H1 (cell line): ENCODE measurements at regions not wholly inside any gene's neighbourhood (a gene's known extent, or its start where the extent isn't known, plus 50 kb on each side); places are given as distances from the start of the nearest gene placed in this dataset.

Experiments used
- CTCF ChIA-PET: fragments of 300-600 bp; sonication (Branson Sonifier 250); formaldehyde crosslinking; loops from one replicate; lab custom pipeline; 2021; ENCODE audit not compliant: partially characterized antibody; lab: Charles Lee
- POLR2A ChIA-PET: fragments of 300-600 bp; sonication (Branson Sonifier 250); formaldehyde crosslinking; loops from one replicate; lab custom pipeline; 2021; ENCODE audit warnings: inconsistent platforms; ENCODE audit not compliant: partially characterized antibody; lab: Charles Lee
- DNase-seq, 2 experiments: peaks; one replicate each; pipeline versions ENCODE4 v3.0.0 to v3.0.0-alpha.2; 2010 to 2022; ENCODE audit warnings: low spot score in 2 of 2, low read depth in 1 of 2, mixed read lengths in 1 of 2
- FAIRE-seq: peaks from 2 replicates; lab custom pipeline; 2011; peaks lifted over from hg19 to GRCh38; lab: Jason Lieb, UNC
- H2AFZ ChIP-seq: 2 replicates; pipeline ENCODE4 v1.8.1; 2012; ENCODE audit warnings: low read length, inconsistent platforms
- H2AK5ac ChIP-seq: 2 replicates; pipeline ENCODE4 v1.6.1; 2013; ENCODE audit warnings: low read depth, low read length
- H2BK120ac ChIP-seq: replicated peaks from 2 replicates; pipeline ENCODE3; 2013; ENCODE audit warnings: low read depth, low read length, inconsistent platforms
- H2BK12ac ChIP-seq: 2 replicates; pipeline ENCODE4 v1.6.1; 2013; ENCODE audit warnings: low read depth, low read length
- H2BK15ac ChIP-seq: 2 replicates; pipeline ENCODE4 v1.6.1; 2013; ENCODE audit warnings: low read length
- H2BK20ac ChIP-seq: 2 replicates; pipeline ENCODE4 v1.6.1; 2013; ENCODE audit warnings: low read length
- H2BK5ac ChIP-seq: 2 replicates; pipeline ENCODE4 v1.6.1; 2013; ENCODE audit warnings: low read depth, low read length
- H3K14ac ChIP-seq: 2 replicates; pipeline ENCODE4 v1.6.1; 2013; ENCODE audit warnings: inconsistent platforms; ENCODE audit not compliant: insufficient read length
- H3K18ac ChIP-seq: 2 replicates; pipeline ENCODE4 v1.6.1; 2013; ENCODE audit warnings: low read length; ENCODE audit errors: extremely low read depth
- H3K23ac ChIP-seq: 2 replicates; pipeline ENCODE4 v1.6.1; 2013; ENCODE audit warnings: inconsistent platforms; ENCODE audit not compliant: insufficient read length
- H3K23me2 ChIP-seq: 2 replicates; pipeline ENCODE4 v1.6.1; 2013; ENCODE audit warnings: low read depth, low read length
- H3K27ac ChIP-seq: 2 replicates; pipeline ENCODE4 v1.6.1; 2011; ENCODE audit warnings: low read depth, low read length, inconsistent platforms
- H3K27me3 ChIP-seq, 4 experiments: replicated peaks in 1 of 4; 1 replicate in 1 of 4; 2 replicates in 3 of 4; pipeline versions ENCODE4 v1.6.1 to v1.8.1; 2011 to 2013; ENCODE audit warnings: low read length in 3 of 4, mild to moderate bottlenecking in 3 of 4, inconsistent platforms in 2 of 4, mixed read lengths in 2 of 4, moderate library complexity in 1 of 4; ENCODE audit not compliant: control insufficient read depth in 3 of 4, insufficient read depth in 3 of 4; ENCODE audit errors: extremely low read depth in 1 of 4
- H3K36me3 ChIP-seq, 4 experiments: 2 replicates each; pipeline versions ENCODE4 v1.6.1 to v1.8.1; 2011 to 2013; ENCODE audit warnings: mild to moderate bottlenecking in 4 of 4, low read length in 3 of 4, moderate library complexity in 2 of 4, control low read depth in 1 of 4, inconsistent platforms in 1 of 4; ENCODE audit not compliant: insufficient read depth in 4 of 4, control insufficient read depth in 2 of 4
- H3K4ac ChIP-seq: replicated peaks from 2 replicates; pipeline ENCODE3; 2013; ENCODE audit warnings: low read length, low read depth, mixed read lengths, inconsistent platforms; ENCODE audit not compliant: insufficient read length
- H3K4me1 ChIP-seq, 4 experiments: replicated peaks in 1 of 4; 1 replicate in 1 of 4; 2 replicates in 3 of 4; pipeline versions ENCODE4 v1.6.1 to v1.8.1; 2011 to 2013; ENCODE audit warnings: low read length in 3 of 4, inconsistent platforms in 2 of 4, mixed read lengths in 1 of 4; ENCODE audit not compliant: insufficient read depth in 4 of 4, control insufficient read depth in 3 of 4
- H3K4me2 ChIP-seq, 2 experiments: 2 replicates each; pipeline versions ENCODE4 v1.6.1 to v1.8.1; 2011 to 2013; ENCODE audit warnings: low read depth in 2 of 2, low read length in 2 of 2, control low read depth in 1 of 2, inconsistent platforms in 1 of 2, mild to moderate bottlenecking in 1 of 2; ENCODE audit not compliant: insufficient read depth in 1 of 2
- H3K4me3 ChIP-seq, 4 experiments: fragments of 200-600, 300-600 bp in 1 of 4; sonication (generic), shearing (Covaris generic), sonication (Bioruptor Twin) in 1 of 4; 2 replicates each; pipeline versions ENCODE4 v1.5.1 to v1.8.1; 2011 to 2016; ENCODE audit warnings: low read length in 4 of 4, low read depth in 3 of 4, control low read depth in 2 of 4, inconsistent platforms in 2 of 4, mild to moderate bottlenecking in 2 of 4, mixed read lengths in 1 of 4, moderate library complexity in 1 of 4; ENCODE audit not compliant: insufficient read depth in 2 of 4; ENCODE audit errors: extremely low read depth in 1 of 4
- H3K56ac ChIP-seq: replicated peaks from 2 replicates; pipeline ENCODE3; 2013; ENCODE audit warnings: low read depth, mild to moderate bottlenecking, mixed read lengths, low read length, inconsistent platforms; ENCODE audit not compliant: insufficient read length
- H3K79me1 ChIP-seq: 2 replicates; pipeline ENCODE4 v1.6.1; 2013; ENCODE audit warnings: low read depth, low read length, control low read depth
- H3K79me2 ChIP-seq, 2 experiments: 2 replicates each; pipeline versions ENCODE4 v1.6.1 to v1.8.1; 2012 to 2013; ENCODE audit warnings: low read length in 2 of 2, mild to moderate bottlenecking in 2 of 2, inconsistent platforms in 1 of 2; ENCODE audit not compliant: insufficient read depth in 2 of 2, control insufficient read depth in 1 of 2
- H3K9ac ChIP-seq, 4 experiments: replicated peaks in 1 of 4; 1 replicate in 1 of 4; 2 replicates in 3 of 4; pipeline versions ENCODE4 v1.6.1 to v1.8.1; 2011 to 2013; ENCODE audit warnings: low read depth in 3 of 4, low read length in 3 of 4, control low read depth in 2 of 4, mild to moderate bottlenecking in 2 of 4, moderate library complexity in 2 of 4, inconsistent platforms in 1 of 4; ENCODE audit errors: extremely low read depth in 1 of 4
- H3K9me3 ChIP-seq, 2 experiments: 2 replicates each; pipeline versions ENCODE4 v1.6.1 to v1.8.1; 2012 to 2013; ENCODE audit warnings: mild to moderate bottlenecking in 2 of 2, moderate library complexity in 2 of 2, control low read depth in 1 of 2, inconsistent platforms in 1 of 2, low read depth in 1 of 2, low read length in 1 of 2, mixed read lengths in 1 of 2; ENCODE audit not compliant: insufficient read depth in 2 of 2
- H4K20me1 ChIP-seq, 2 experiments: replicated peaks in 1 of 2; 2 replicates each; pipeline versions ENCODE3 to v1.8.1; 2011 to 2013; ENCODE audit warnings: inconsistent platforms in 2 of 2, low read length in 2 of 2, mild to moderate bottlenecking in 1 of 2; ENCODE audit not compliant: insufficient read depth in 2 of 2, control insufficient read depth in 1 of 2
- H4K5ac ChIP-seq: 2 replicates; pipeline ENCODE4 v1.6.1; 2013; ENCODE audit warnings: low read length, low read depth, mixed read lengths, inconsistent platforms; ENCODE audit not compliant: insufficient read length
- H4K8ac ChIP-seq: 2 replicates; pipeline ENCODE4 v1.8.0; 2013; ENCODE audit warnings: mild to moderate bottlenecking, moderate library complexity, low read length, inconsistent platforms; ENCODE audit not compliant: insufficient read depth; ENCODE audit errors: extremely low read depth
- H4K91ac ChIP-seq: replicated peaks from 2 replicates; pipeline ENCODE3; 2013; ENCODE audit warnings: low read length, mixed read lengths, inconsistent platforms; ENCODE audit not compliant: insufficient read length
- ASH2L ChIP-seq: fragments of 200-600, 300-600 bp; sonication (generic); IDR thresholded peaks from one replicate; pipeline ENCODE4 v1.7.1; 2017; ENCODE audit warnings: low read length
- BACH1 ChIP-seq: IDR thresholded peaks from 2 replicates; pipeline ENCODE4 v1.6.1; 2012; ENCODE audit warnings: low read length, improper control_type of control experiment
- CTBP2 ChIP-seq: IDR thresholded peaks from 2 replicates; pipeline ENCODE4 v1.7.0; 2011; ENCODE audit warnings: borderline replicate concordance, mild to moderate bottlenecking, moderate library complexity, mixed read lengths, low read length; ENCODE audit not compliant: insufficient read depth, insufficient read length
- EP300 ChIP-seq, 2 experiments: IDR thresholded peaks; 1 replicate in 1 of 2; 2 replicates in 1 of 2; pipeline ENCODE4 v1.6.1; 2011 to 2012; ENCODE audit warnings: low read depth in 2 of 2, low read length in 2 of 2, mild to moderate bottlenecking in 2 of 2, borderline replicate concordance in 1 of 2, inconsistent platforms in 1 of 2, moderate library complexity in 1 of 2
- NANOG ChIP-seq: IDR thresholded peaks from 2 replicates; pipeline ENCODE4 v1.6.1; 2011; ENCODE audit warnings: low read length, low read depth, mild to moderate bottlenecking, inconsistent platforms; ENCODE audit not compliant: insufficient read depth, poor library complexity, severe bottlenecking
- SAP30 ChIP-seq: fragments of 300-600 bp; sonication (generic); IDR thresholded peaks from 2 replicates; pipeline ENCODE4 v1.7.1; 2012; ENCODE audit warnings: low read length, moderate library complexity, mild to moderate bottlenecking, inconsistent platforms; ENCODE audit not compliant: insufficient read depth, insufficient replicate concordance
- SP1 ChIP-seq: IDR thresholded peaks from 2 replicates; pipeline ENCODE4 v1.6.1; 2011; ENCODE audit warnings: low read depth, low read length
- SP4 ChIP-seq: IDR thresholded peaks from 2 replicates; pipeline ENCODE4 v1.6.1; 2012; ENCODE audit warnings: low read length, inconsistent platforms
- SRF ChIP-seq: IDR thresholded peaks from 2 replicates; pipeline ENCODE4 v1.6.1; 2011; ENCODE audit warnings: mild to moderate bottlenecking, low read depth, low read length, moderate library complexity
- WGBS, 2 experiments: shearing (Covaris generic) in 1 of 2; methylation state at CpG; one replicate each; pipeline versions ENCODE4 v1.1.6 to v1.1.7; 2013 to 2015; ENCODE audit warnings: low lambda C conversion rate in 2 of 2, mixed read lengths in 2 of 2, inconsistent platforms in 1 of 2, low coverage in 1 of 2, missing lambda C conversion rate in 1 of 2; ENCODE audit not compliant: insufficient replicate concordance in 2 of 2, insufficient coverage in 1 of 2, insufficient read length in 1 of 2; ENCODE audit errors: extremely low coverage in 1 of 2, missing lambda C conversion rate in 1 of 2; 5-methylcytosine and 5-hydroxymethylcytosine counted together
- TF ChIP-seq, protein P1 (sequence below): IDR thresholded peaks from 2 replicates; pipeline ENCODE4 v1.6.1; 2012; ENCODE audit warnings: inconsistent platforms
- TF ChIP-seq, protein P2 (sequence below), 3 experiments: IDR thresholded peaks; 1 replicate in 2 of 3; 2 replicates in 1 of 3; pipeline versions ENCODE4 v1.5.1 to v1.6.1; 2011; ENCODE audit warnings: low read length in 3 of 3, mild to moderate bottlenecking in 3 of 3, inconsistent platforms in 2 of 3, low read depth in 1 of 3, moderate library complexity in 1 of 3; ENCODE audit not compliant: insufficient read depth in 1 of 3; ENCODE audit errors: control extremely low read depth in 1 of 3

DNA sequence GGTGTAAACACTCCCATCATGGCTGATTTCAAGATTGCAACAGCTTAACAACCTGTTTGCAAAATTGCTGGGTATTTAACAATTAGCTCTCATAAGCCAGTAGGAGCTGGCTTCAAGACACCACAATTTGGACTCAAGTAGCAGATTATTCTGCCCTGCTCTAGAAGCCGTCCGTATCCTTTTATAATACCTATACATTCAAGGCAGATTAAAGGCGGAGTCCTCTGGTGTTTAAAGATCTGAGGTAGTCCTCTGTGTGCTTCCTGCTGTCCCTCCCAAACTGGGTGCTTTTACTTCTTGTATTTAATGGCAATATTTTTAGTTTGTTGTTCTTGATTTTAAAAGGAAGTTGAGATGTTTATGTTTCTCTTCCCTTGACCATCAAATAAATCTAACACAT lies 62.2 kb upstream of the SOX4 start:
- Histone ChIP-seq H3K27me3 (no peaks in the 10 kb centered on the region), H3K9me3 (no peaks in the 10 kb centered on the region), H3K79me1 (no peaks in the 10 kb centered on the region), H3K18ac (no peak overlapping the region), H4K5ac (no peak overlapping the region), H2BK20ac (no peak overlapping the region), H3K23ac (no peak overlapping the region), H2BK15ac (no peak overlapping the region), H2BK5ac (no peak overlapping the region), H2AFZ (no peak overlapping the region), H3K23me2 (no peaks in the 10 kb centered on the region), H3K4me1 (no peaks in the 10 kb centered on the region), H4K20me1 (no peaks in the 10 kb centered on the region), H3K4me2 (no peak overlapping the region), H4K91ac (no peak overlapping the region), H3K27ac (no peak overlapping the region), H3K36me3 (no peaks in the 10 kb centered on the region), H3K4me3 (no peak overlapping the region), H4K8ac (no peak overlapping the region), H3K9ac (no peak overlapping the region), H2AK5ac (no peak overlapping the region), H3K14ac (no peak overlapping the region), H3K56ac (no peak overlapping the region), H3K4ac (no peak overlapping the region), H2BK120ac (no peak overlapping the region), H3K79me2 (no peaks in the 10 kb centered on the region), H2BK12ac (no peak overlapping the region)
- no peak for DNase-seq
- POLR2A ChIA-PET = no interaction called here
- no peak for FAIRE-seq
- WGBS, 2 experiments = 100% methylated on average over 3 of the region's 3 CpGs; no CpG with 5 or more reads in 1 of the 2 experiments
- CTCF ChIA-PET = interaction anchor here (0.6 kb wide), 1 partner anchor 13 kb away, joined by 3 read pairs; no protein-coding TSS in a partner anchor
- TF ChIP-seq, protein P1, sequence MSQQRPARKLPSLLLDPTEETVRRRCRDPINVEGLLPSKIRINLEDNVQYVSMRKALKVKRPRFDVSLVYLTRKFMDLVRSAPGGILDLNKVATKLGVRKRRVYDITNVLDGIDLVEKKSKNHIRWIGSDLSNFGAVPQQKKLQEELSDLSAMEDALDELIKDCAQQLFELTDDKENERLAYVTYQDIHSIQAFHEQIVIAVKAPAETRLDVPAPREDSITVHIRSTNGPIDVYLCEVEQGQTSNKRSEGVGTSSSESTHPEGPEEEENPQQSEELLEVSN = no peak
- TF ChIP-seq, protein P2, sequence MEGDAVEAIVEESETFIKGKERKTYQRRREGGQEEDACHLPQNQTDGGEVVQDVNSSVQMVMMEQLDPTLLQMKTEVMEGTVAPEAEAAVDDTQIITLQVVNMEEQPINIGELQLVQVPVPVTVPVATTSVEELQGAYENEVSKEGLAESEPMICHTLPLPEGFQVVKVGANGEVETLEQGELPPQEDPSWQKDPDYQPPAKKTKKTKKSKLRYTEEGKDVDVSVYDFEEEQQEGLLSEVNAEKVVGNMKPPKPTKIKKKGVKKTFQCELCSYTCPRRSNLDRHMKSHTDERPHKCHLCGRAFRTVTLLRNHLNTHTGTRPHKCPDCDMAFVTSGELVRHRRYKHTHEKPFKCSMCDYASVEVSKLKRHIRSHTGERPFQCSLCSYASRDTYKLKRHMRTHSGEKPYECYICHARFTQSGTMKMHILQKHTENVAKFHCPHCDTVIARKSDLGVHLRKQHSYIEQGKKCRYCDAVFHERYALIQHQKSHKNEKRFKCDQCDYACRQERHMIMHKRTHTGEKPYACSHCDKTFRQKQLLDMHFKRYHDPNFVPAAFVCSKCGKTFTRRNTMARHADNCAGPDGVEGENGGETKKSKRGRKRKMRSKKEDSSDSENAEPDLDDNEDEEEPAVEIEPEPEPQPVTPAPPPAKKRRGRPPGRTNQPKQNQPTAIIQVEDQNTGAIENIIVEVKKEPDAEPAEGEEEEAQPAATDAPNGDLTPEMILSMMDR (IDR thresholded peaks at IDR 0.05; ENCODE audit: control extremely low read depth in 1 of 3, insufficient read depth in 1 of 3, low read depth in 1 of 3, low read length in 3 of 3) = no peak
- TF ChIP-seq CTBP2 (no peak), BACH1 (no peak), SP4 (no peak), NANOG (no peak), SAP30 (no peak), SRF (no peak), SP1 (no peak), ASH2L (no peak), EP300 (IDR thresholded peaks at IDR 0.05; ENCODE audit: borderline replicate concordance in 1 of 2, low read depth in 2 of 2, low read length in 2 of 2) (no peak)
